ENCODE measurements at regions not wholly inside any gene's neighbourhood (a gene's known extent, or its start where the extent isn't known, plus 50 kb on each side); places are given as distances from the start of the nearest gene placed in this dataset.

- DNase-seq = no peak
Measured at GRCh38 chr13:103255587-103256301, 189.5 kb upstream of the SLC10A2 start.

GRCh38 chr13:103250071-103250470 lies 183.9 kb upstream of the SLC10A2 start:
- DNase-seq = no peak

- no peak for DNase-seq
Measured at GRCh38 chr13:103246581-103247200, 180.5 kb upstream of the SLC10A2 start.

GRCh38 chr13:103243495-103243894 lies 177.3 kb upstream of the SLC10A2 start:
- DNase-seq = no peak

GRCh38 chr13:103238441-103238840 lies 172.2 kb upstream of the SLC10A2 start:
- no peak for DNase-seq

- no peak for DNase-seq
Measured at GRCh38 chr13:103236213-103236612, 170.0 kb upstream of the SLC10A2 start.

GRCh38 chr13:103229674-103230073 lies 163.5 kb upstream of the SLC10A2 start:
- no peak for DNase-seq

GRCh38 chr13:103224804-103225203 lies 158.6 kb upstream of the SLC10A2 start:
- no peak for DNase-seq

- no peak for DNase-seq
Measured at GRCh38 chr13:103222683-103223082, 156.5 kb upstream of the SLC10A2 start.

- DNase-seq = no peak
Measured at GRCh38 chr13:103218253-103218652, 152.0 kb upstream of the SLC10A2 start.

- no peak for DNase-seq
Measured at GRCh38 chr13:103213152-103213551, 146.9 kb upstream of the SLC10A2 start.

GRCh38 chr13:103210348-103210747 lies 144.1 kb upstream of the SLC10A2 start:
- DNase-seq = no peak

- no peak for DNase-seq
Measured at GRCh38 chr13:103203735-103204330, 137.6 kb upstream of the SLC10A2 start.

- DNase-seq = no peak
Measured at GRCh38 chr13:103200118-103200885, 134.1 kb upstream of the SLC10A2 start.

GRCh38 chr13:103199380-103200088 lies 133.3 kb upstream of the SLC10A2 start:
- no peak for DNase-seq

GRCh38 chr13:103196356-103196755 lies 130.1 kb upstream of the SLC10A2 start:
- DNase-seq = no peak

GRCh38 chr13:103195762-103196161 lies 129.5 kb upstream of the SLC10A2 start:
- no peak for DNase-seq

- DNase-seq = no peak
Measured at GRCh38 chr13:103194871-103195270, 128.7 kb upstream of the SLC10A2 start.

- no peak for DNase-seq
Measured at GRCh38 chr13:103192511-103193135, 126.4 kb upstream of the SLC10A2 start.

- DNase-seq = no peak
Measured at GRCh38 chr13:103190841-103191240, 124.6 kb upstream of the SLC10A2 start.

- DNase-seq = no peak
Measured at GRCh38 chr13:103188713-103189326, 122.6 kb upstream of the SLC10A2 start.

GRCh38 chr13:103187721-103188156 lies 121.5 kb upstream of the SLC10A2 start:
- peak; percentile 72 for DNase-seq
